ENCODE measurements at regions not wholly inside any gene's neighbourhood (a gene's known extent, or its start where the extent isn't known, plus 50 kb on each side); places are given as distances from the start of the nearest gene placed in this dataset.

DNA sequence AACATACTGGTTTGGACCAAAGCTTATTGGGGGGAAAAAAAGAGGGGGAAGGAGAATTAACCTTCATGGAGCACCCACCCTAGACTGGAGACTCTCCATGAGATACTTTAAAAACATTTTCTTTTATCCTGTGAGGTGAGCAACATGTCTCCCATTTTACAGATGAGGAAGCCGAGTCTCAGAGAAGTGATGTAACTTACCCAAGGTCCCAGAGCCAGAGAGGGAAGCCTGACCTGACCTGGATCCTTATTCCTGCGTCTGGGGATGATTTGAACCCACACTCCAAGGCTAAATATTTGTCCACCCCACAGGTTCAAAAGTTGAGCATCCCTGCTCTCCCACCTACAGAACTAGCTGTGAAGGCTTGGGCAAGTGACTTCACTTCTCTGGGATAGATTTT is 137.9 kb upstream of the JUN start:
- TF ChIP-seq, protein P1, sequence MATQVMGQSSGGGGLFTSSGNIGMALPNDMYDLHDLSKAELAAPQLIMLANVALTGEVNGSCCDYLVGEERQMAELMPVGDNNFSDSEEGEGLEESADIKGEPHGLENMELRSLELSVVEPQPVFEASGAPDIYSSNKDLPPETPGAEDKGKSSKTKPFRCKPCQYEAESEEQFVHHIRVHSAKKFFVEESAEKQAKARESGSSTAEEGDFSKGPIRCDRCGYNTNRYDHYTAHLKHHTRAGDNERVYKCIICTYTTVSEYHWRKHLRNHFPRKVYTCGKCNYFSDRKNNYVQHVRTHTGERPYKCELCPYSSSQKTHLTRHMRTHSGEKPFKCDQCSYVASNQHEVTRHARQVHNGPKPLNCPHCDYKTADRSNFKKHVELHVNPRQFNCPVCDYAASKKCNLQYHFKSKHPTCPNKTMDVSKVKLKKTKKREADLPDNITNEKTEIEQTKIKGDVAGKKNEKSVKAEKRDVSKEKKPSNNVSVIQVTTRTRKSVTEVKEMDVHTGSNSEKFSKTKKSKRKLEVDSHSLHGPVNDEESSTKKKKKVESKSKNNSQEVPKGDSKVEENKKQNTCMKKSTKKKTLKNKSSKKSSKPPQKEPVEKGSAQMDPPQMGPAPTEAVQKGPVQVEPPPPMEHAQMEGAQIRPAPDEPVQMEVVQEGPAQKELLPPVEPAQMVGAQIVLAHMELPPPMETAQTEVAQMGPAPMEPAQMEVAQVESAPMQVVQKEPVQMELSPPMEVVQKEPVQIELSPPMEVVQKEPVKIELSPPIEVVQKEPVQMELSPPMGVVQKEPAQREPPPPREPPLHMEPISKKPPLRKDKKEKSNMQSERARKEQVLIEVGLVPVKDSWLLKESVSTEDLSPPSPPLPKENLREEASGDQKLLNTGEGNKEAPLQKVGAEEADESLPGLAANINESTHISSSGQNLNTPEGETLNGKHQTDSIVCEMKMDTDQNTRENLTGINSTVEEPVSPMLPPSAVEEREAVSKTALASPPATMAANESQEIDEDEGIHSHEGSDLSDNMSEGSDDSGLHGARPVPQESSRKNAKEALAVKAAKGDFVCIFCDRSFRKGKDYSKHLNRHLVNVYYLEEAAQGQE (IDR thresholded peaks at IDR 0.05; ENCODE audit: insufficient read depth in 1 of 2, low read depth in 2 of 2, low read length in 2 of 2): no peak

DNA sequence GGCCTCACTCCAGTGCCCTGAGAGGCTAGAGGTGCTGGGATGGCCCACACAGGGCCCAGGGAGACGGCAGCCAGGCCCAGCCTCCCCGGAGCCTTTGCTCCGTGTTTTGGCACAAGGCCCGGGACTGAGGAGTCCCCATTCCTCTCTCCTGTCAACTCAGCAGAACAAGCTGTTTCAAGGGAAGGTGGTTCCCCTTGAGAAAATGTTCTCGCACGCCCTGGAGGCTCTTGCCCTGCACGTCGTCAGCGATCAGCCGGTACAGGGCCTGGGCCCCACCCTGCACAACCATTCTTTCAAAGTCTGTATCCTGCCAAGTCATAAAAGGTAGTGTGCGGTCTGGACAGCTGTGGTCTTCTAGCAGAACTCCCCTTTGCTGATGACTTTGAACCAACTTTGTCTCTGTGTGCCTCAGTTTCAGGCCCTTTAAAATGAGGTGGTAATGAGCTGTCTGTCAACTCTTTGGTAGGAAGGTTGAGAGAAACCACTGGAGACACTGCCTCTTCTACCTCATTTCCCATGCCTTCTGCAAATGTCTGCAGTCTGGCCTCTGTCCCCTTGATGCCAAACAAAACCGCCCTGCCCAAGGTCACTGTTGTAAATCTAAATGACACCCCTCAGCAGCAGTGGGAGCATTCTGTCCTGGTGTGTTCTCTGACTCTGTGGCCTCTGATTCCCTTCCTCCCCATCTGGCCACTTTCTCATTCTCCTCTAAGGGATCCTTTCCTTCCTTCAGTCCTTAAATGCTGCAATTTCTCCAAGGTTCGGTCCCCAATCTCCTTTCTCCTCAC is 138.6 kb upstream of the JUN start:
- TF ChIP-seq, protein P1 (IDR thresholded peaks at IDR 0.05; ENCODE audit: insufficient read depth in 1 of 2, low read depth in 2 of 2, low read length in 2 of 2): no peak
- TF ChIP-seq POLR2AphosphoS5 (IDR thresholded peaks at IDR 0.05; ENCODE audit: low read depth, low read length) (no peak), TAF1 (IDR thresholded peaks at IDR 0.05; ENCODE audit: borderline replicate concordance, insufficient read depth, low read length) (no peak), SIN3A (IDR thresholded peaks at IDR 0.05; ENCODE audit: borderline replicate concordance, insufficient read depth, low read length) (no peak), FOXP2 (optimal IDR thresholded peaks at IDR 0.05; ENCODE audit: borderline replicate concordance, extremely low read depth, extremely low read length, insufficient read depth) (no peak)

DNA sequence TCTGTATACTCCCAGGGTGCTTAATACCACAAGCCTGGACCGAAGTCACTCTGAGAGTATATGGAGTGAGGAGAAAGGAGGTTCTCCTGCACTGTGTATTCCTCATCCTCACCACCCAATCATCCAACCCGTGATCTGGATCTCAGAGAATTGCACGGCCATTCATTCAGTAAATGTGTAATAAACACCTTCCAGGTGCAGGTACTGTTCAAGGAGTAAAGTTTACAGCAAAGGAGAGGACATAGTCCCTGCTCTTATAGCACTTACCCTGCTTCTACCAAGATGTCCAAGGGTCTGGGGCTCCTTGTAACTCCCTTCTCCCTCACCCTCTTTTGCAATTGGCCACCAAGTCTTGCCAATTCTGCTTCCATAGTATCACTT is 139.2 kb upstream of the JUN start:
- no peak for TF ChIP-seq POLR2AphosphoS5 (IDR thresholded peaks at IDR 0.05; ENCODE audit: low read depth, low read length)
- no peak for TF ChIP-seq TAF1 (IDR thresholded peaks at IDR 0.05; ENCODE audit: borderline replicate concordance, insufficient read depth, low read length)
- TF ChIP-seq, protein P1 (IDR thresholded peaks at IDR 0.05; ENCODE audit: insufficient read depth in 1 of 2, low read depth in 2 of 2, low read length in 2 of 2): no peak
- no peak for TF ChIP-seq SIN3A (IDR thresholded peaks at IDR 0.05; ENCODE audit: borderline replicate concordance, insufficient read depth, low read length)
- no peak for TF ChIP-seq FOXP2 (optimal IDR thresholded peaks at IDR 0.05; ENCODE audit: borderline replicate concordance, extremely low read depth, extremely low read length, insufficient read depth)

DNA sequence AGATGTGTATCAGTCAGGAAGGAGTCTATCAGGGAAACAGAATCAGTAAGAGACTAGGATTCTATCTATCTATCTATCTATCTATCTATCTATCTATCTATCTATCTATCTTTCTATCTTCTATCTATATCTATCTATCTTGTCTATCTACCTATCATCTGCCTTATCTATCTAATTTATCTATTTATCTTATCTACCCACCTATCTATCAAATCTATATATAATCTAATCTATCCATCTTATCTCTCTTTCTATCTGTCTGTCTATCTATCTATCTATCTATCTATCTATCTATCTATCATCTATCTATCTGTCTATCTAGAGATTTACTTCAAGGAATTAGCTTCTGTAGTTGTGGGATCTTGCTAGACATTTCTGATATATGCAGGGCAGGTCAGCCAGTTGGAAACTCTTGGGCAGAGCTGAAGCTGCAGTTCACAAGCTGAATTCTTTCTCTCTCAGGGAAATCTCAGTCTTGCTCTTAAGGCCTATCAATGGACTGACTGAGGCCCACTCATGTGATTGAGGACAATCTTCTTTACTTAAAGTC is 140.2 kb upstream of the JUN start:
- no peak for TF ChIP-seq TAF1 (IDR thresholded peaks at IDR 0.05; ENCODE audit: borderline replicate concordance, insufficient read depth, low read length)
- TF ChIP-seq POLR2AphosphoS5 (IDR thresholded peaks at IDR 0.05; ENCODE audit: low read depth, low read length): no peak
- TF ChIP-seq SIN3A (IDR thresholded peaks at IDR 0.05; ENCODE audit: borderline replicate concordance, insufficient read depth, low read length): no peak
- TF ChIP-seq, protein P1 (IDR thresholded peaks at IDR 0.05; ENCODE audit: insufficient read depth in 1 of 2, low read depth in 2 of 2, low read length in 2 of 2): no peak
- TF ChIP-seq FOXP2 (optimal IDR thresholded peaks at IDR 0.05; ENCODE audit: borderline replicate concordance, extremely low read depth, extremely low read length, insufficient read depth): no peak

All from PFSK-1 (cell line).